Right renal cortex interstitium (tissue), 3 donors: ENCODE measurements at regions not wholly inside any gene's neighbourhood (a gene's known extent, or its start where the extent isn't known, plus 50 kb on each side); places are given as distances from the start of the nearest gene placed in this dataset.
"Not testable (repeated sequence)": the region's sequence is repeated elsewhere in the genome, so short reads cannot be mapped to it uniquely, and the experiment has no call there.

Experiments used
- DNase-seq, 3 donors: peaks; one replicate each; pipeline ENCODE4 v3.0.0-alpha.2; 2013; ENCODE audit warnings: low read depth in 3 of 3, low spot score in 2 of 3

DNA sequence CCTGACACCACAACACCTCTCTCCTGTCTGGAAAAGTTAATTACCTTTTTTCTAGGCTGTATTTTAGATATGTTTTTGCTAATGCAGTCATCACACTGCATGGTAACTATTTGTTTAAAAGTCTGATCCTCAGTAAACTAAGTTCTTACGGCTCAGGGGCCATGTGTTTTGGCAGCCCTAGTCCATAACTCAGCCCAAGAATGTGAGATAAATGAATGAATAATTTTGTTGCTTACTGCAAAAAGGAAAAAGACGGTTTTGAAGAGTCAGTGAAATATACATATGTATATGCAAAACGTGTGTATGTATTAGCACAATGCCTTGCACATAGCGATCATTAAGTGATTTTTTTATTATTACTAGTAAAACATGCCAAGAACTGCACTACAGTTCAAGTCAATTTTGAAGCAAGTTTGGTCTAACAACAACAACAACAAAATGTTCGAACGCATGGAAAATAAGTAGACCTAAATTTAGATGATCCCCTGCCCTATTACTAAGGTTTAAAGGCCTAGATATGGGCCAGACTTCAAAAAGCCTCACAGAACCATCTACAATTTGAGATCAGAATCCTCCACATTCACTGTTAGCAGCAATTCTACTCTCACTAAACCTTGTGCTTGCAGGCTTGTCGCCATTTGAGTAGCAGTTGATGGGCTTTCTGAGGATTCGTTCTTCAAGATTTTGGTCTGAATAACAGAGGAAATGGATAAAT is 140.0 kb downstream of the NDUFA12 start:
- no peak for DNase-seq

DNA sequence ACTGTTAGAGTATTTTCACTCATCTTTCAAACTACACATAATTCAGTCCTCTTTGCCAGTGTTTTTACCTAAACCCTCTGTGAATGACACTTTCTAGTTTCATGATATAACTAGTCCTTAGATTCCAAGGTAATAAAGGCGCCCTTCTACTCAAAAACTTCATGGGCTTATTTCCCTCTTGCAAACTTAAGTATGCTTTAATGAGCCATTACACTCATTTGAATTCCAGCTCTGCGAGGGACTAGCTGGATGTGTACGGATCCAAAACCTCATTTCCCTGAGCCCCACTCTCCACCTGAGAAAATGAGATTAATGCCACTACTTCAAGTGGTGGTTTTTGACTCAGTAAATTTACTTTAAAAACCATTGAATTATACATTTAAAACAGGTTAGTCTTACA is 141.1 kb downstream of the NDUFA12 start:
- DNase-seq, result no peak

DNA sequence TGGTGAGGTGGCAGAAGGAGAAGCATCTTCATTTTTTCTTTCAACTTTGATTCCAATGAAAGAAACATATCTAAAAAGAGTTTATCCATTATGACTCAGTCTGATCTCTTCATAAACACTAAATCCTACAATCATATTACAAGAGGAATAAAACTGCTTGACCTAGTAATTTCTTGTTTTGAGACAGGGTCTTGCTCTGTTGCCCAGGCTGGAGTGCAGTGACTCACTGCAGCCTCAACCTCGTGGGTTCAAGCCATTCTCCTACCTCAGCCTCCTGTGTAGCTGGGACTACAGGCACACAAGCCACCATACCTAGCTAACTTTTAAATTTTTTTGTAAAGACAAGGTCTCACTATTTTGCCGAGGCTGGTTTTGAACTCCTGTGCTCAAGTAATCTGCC is 147.2 kb downstream of the NDUFA12 start:
- no peak for DNase-seq

DNA sequence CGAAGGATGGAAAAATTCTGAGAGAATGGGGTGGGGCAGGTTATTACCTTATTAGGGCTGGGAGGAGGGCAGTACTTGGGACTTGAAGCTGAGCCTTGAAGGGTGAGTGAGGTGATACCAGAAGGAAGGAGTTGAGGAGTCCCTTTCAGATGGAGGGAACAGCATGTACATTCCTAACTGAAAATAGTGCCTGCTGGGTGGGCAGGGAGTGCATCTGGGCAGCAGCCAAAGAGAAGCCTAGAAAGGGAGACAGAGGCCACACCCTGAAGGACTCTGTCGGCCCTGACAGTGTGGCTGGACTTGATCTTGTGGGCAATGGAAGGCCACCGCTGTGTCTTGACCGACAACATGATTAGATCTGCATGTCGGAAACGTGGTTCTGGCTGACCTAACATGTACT is 147.6 kb downstream of the NDUFA12 start:
- no peak for DNase-seq

DNA sequence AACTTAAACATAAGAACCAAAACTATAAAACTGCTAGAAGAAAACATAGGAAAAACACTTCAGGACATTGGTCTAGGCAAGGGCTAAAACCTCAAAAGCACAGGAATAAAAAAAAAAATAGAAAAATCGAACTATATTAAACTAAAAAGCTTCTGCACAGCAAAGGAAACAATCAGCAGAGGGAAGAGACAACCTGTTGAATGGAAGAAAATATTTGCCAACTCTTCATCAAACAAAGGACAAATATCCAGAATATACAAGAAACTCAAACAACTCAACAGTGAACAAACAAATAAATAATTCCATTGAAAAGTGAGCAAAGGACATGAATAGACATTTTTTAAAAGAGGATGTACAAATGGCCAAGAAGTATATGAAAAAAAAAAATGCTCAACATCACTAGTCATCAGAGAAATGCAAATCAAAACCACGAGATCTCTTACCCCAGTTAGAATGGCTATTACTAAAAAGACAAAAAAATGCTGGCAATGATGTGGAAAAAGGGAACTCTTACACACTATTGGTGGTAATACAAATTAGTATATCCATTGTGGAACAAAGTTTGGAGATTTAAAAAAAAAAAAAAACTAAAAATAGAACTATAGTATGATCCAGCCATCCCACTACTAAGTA is 152.0 kb downstream of the NDUFA12 start:
- no peak for DNase-seq

DNA sequence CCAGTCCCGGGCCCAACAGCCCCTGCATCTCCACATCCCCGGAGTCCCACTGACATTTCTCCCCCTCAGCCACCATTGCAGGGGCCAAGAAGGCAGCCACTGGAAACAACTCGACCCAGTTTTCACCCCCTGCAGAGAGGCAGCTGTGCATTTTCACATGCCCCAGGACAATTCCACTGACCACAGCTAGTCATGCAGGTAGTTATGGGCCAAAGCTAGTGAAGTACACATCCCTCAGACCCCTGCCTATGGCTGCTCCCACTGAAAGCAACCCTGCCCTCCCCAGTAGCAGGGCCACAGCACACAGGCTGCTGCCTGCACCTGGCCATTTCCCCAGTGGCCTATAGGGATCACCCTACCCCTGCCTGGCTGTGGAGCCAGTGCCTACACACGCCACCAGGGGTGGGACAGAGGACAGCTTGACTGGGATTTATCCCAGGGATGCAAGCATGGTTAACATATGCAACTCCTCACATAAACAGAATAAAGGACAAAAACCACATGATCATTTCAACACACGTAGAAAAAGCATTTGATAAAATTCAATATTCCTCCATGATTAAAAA is 154.0 kb downstream of the NDUFA12 start:
- DNase-seq, result no peak

DNA sequence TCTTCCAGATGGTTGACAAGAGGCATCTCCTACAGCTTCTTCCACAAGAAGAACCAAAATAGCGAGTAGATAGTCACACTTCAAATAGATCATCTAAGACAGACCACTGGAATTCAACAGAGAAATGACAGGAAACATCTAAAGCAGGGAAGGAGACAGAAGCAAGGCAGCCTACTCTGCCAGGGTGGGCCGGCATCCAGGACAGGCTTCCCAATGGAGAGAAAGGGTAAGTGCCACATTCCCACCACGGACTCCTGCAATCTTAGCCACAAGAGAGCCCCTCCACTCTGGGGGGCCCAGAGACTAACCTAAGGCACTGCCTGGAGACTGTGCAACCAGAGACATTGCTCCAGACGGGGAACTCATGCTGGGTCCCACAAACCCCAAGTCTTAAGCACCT is 154.5 kb downstream of the NDUFA12 start:
- DNase-seq, result no peak

DNA sequence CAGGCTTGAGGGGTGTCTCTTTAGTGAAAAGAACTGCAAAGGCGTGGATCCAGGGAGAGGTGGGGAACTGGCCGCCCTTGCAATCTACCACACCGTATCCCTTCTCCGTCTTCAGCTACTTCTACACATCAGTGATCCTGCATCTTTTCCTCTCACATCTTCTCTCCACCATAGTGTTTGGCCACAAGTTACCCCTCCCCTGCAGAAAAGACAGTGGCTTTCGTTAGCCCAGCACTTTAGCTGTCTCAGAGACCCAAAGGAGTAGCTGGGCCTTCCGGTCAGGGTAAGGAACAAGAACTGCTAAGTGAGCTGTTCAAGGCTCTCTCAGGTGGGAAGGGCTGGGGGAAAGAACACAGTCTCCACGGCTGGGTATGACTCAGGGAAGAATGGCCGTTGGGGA is 158.4 kb downstream of the NDUFA12 start:
- DNase-seq, result no peak

DNA sequence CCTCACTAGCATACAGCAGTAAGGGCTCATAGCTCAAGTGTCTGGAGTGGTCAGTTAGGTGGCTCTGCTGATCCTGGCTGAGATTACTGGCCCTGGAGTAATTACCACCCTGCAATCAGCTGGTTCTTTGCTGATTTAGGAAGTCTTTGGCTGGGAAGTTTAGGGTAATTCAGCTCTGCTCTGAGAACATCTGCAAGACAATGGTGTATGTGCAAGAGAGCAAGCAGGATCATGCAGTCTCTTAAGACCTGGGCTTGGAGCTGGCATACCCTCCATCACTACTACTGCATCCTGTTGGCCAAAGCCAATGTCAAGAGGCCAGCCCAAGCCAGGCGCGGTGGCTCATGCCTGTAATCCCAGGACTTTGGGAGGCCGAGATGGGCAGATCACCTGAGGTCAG is 159.0 kb downstream of the NDUFA12 start:
- no peak for DNase-seq

DNA sequence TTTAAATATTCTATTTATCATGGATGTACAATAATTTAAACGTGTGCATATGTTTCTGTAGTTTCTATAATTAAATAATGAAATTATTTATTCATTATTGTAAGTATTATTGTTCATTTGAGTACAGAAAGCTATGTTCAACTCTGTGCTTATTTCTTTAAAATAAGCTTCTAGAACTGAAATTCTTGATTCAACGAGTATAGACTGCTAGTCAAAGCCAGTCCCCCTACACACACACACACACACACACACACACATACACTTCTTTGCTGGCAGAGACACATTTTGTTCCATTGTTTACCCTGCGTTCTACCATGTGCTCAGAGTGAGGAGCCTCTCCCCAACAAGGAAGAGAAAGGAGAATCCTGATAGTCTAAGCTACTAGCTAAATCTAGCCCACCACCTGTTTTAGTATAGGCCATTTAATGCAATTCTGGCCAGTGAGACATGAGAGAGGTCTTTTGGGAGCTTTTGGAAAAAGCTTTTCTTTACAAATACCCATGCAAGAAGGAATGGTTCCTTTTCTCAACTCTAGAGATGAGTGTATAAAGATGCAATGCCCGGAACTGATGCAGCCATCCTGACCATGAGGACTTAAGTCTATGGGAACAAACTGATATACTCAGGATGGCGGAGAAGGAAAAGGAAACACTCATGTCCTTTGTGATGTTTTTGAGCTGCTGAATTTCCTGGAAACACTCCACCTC is 161.4 kb downstream of the NDUFA12 start:
- DNase-seq, result no peak

DNA sequence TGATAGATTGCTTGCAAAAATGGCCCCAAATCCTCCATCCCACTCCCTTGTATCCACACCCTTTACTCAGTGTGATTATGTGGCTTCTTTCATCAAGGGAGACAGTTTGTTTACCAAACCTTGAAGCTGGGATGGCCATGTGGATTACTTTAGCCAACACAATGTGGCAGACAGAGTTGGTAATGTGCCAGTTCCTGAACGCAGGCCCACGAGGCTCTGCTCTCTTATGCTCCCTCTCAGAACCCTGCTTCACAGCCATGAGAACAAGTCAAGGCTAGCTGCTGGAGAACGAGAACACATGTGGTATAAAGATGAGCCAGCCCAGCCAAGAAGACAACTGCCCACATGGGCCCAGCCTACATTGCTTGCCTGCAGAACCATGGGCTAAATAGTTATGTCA is 162.3 kb downstream of the NDUFA12 start:
- no peak for DNase-seq

DNA sequence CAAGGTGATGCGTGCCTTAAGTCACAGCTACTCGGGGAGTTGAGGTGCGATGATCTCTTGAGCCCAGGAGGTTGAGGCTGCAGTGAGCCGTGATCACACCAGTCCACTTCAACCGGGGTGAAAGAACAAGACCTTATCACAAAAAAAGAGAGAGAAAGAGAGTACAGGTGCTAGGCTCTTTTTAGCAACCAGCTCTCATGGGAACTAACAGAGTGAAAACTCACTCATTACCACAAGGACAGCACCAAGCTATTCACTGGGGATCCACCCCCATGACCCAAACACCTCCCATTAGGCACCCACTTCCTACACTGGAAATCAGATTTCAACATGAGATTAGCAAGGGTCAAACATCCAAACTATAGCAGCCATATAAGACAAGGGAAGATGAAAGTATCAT is 164.2 kb downstream of the NDUFA12 start:
- DNase-seq, result no peak

DNA sequence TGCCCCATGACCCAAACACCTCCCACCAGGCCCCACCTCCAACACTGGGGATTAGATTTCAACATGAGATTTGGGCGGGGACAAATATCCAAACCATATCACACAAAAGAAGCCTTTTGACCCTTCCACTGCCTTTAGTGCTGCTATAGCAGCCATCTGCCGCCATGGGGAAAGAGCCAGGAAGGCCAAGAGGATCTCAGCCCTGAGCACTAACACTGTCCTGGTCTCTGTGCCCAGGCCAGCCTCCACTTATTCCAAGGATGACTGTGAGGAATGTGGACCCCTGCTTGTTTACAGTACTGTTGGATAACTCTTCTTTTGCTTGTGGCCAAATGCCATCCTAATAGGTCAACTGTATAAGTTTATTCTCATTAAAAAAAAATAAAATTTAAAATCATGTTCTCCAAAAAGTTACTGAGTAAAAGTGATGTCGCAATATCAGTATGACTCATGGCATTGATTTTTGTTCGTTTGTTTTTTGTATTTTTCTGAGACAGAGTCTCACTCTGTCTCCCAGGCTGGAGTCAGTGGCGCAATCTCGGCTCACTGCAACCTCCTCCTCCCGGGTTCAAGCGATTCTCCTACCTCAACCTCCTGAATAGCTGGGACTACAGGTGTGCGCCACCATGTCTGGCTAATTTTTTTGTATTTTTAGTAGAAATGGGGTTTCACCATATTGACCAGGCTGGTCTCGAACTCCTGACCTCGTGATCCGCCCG is 166.4 kb downstream of the NDUFA12 start:
- DNase-seq, result not testable (repeated sequence)

DNA sequence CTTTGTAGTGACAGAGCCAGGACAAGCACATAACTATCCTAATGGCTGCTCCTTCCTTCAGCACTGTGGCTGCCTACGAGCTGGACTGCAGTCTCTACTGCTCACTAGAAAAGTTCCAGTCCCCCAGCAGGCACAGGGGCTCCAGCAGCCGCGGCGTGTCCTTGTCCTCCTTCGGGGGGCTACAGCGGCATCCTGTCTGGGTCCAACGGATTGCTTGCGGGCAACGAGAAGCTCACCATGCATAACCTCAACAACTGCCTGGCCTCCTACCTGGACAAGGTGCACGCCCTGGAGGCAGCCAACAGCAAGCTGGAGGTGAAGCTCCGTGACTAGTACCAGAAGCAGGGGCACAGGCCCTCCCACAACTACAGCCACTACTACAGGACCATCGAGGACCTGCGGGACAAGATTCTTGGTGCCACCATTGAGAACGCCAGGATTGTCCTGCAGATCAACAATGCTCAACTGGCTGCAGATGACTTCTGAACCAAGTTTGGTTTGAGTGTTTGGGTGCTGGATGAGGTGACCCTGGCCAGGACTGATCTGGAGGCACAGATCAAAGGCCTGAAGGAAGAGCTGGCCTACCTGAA is 169.4 kb downstream of the NDUFA12 start:
- no peak for DNase-seq

DNA sequence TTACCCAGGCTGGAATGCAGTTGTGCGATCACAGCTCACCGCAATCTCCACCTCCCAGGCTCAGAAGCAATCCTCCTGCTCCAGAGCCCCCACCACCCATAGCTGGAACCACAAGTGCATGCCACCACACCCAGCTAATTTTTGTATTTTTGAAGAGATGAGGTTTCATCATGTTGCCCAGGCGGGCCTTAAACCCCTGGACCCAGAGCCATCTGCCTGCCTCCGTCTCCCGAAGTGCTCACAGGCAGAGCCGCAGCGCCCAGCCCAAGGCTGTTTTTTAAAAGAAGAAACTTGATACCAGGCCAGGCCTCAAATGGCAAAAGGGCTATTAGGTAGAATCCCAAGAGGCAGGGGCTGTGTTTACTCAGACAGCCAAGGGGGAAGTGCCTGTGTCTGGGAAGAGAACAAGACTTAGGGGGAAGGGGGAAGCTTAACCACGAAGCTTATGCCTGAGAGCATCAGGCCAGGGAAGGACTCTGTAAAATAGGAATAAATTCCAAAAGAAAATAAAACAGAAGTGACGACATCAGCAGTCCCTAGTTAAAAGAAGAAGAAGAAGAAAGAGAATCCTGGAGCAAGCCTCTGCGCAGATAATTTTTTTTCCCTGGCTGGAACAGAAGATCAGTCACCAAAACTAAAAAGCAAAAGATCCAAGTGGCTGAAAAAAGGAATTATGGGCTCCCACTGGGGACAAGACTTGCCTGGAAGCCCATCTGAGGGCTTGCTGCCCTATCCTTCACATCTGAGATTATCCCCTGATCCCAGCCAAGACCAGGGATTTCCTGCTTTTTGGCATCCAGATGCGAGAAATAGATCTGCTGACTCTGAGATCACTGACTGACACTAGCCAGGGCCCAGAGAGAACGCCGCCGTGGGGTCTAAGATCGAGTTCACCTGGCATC is 170.5 kb downstream of the NDUFA12 start:
- no peak for DNase-seq

DNA sequence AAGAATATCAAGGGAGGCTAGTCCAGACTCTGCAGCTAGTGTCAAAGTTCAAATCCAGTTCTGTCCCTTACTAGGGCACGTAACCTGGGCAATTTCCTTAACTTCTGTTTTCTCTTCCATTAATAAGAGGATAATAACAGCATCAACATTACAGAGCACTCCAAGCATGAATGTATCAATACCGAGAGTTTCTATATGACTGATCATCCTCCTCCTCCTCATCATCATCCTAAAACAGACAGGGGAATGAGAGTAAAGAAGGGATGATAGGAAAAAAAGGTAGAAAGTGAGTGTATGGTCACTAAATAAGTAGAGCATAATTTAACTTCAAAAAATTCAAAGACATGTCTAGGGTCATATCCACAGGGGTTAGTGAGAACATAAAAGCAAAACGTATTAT is 171.4 kb downstream of the NDUFA12 start:
- no peak for DNase-seq

DNA sequence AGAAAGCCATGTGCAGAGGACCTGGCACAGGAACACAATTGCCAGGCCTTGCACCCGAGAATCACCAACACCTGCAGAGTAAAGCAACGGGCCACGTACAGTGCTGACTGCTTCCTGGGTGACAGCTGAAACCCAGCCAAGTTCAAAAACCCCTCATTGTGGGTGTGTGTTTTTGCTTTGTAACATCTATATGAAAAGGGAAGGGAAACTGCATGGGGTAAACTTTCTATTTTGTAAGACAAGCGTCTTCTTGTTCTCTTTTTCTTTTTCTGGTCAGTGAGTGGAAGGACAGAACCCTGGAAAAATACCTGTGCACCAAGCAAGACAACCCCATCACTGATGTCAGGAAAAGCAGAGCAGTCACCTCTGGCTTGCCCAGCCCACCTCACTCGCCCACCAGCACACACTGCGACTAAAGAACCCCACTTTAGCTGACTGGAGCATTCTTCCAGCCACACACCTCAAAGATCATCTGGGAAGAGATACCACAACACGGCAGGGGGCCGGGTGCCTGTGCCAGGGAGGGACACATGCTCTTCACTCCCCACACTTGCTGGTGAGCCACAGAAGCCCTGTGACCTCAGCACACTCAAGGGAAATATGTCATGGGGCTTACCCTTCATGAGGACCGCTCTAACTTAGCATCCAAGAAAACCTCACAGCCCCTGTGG is 172.3 kb downstream of the NDUFA12 start:
- no peak for DNase-seq

DNA sequence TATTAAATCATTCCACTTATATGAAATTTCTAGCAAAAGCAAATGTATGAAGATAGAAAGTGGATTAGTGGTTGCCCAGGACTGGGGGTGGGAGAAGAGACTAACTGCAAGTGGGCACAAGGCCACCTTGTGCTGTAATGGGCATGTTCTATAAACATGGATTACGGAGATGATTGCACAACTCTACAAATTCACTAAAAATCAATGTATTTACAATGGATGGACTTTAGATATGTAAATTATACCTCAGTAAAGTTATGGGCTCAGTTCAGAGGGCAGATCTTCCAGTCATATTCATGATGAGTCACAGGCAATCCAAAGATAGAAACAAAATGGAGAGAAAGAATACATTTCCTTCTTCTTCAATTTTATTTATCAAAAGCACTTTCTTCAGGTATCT is 173.9 kb downstream of the NDUFA12 start:
- no peak for DNase-seq

DNA sequence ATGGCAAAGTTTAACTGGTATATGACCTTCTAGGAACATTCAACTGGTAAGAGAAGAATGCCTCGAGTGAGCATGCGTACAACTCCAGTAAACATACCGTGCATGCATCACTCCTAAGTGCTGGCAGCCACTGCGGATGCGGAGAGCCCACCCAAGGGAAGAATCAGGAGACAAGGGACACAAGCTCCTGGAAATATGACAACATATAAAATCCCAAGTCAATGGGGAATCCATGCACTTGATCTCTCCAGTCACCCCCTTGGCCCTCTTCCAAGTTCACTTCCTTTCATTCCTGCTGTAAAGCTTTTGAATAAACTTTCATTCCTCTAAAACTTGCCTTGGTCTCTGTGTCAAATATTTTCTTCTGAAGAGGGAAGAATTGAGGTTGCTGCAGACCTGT is 168.7 kb upstream of the TMCC3 start:
- no peak for DNase-seq
